OCI-LY3 (cell line): ENCODE measurements at regions not wholly inside any gene's neighbourhood (a gene's known extent, or its start where the extent isn't known, plus 50 kb on each side); places are given as distances from the start of the nearest gene placed in this dataset.

Experiments
- CTCF ChIP-seq: fragments of 200-600, 300-600 bp; sonication (generic); IDR thresholded peaks from 2 replicates; pipeline ENCODE4 v1.5.1; 2014; ENCODE audit warnings: antibody characterized with exemption, low read length, low read depth
- EZH2phosphoT487 ChIP-seq: fragments of 200-600 bp; shearing (Covaris generic); IDR thresholded peaks from 2 replicates; pipeline ENCODE4 v1.6.1; 2018; ENCODE audit warnings: antibody characterized with exemption, mixed run types, low read depth

GRCh38 chr13:106795847-106796246 lies 227.9 kb upstream of the ARGLU1 start:
- TF ChIP-seq CTCF (no peak), EZH2phosphoT487 (no peak)
